Fibroblast of lung (primary cell): ENCODE measurements at regions not wholly inside any gene's neighbourhood (a gene's known extent, or its start where the extent isn't known, plus 50 kb on each side); places are given as distances from the start of the nearest gene placed in this dataset.
"Not testable (repeated sequence)": the region's sequence is repeated elsewhere in the genome, so short reads cannot be mapped to it uniquely, and the experiment has no call there.

Source experiments
- DNase-seq, 2 donors: peaks; one replicate each; pipeline versions ENCODE4 v3.0.0 to v3.0.0-alpha.2; 2010; ENCODE audit warnings: low read depth in 2 of 2
- H2AFZ ChIP-seq: 2 replicates; pipeline ENCODE4 v1.5.1; 2012; ENCODE audit warnings: low read length, control low read depth, inconsistent platforms
- H3K27ac ChIP-seq: 2 replicates; pipeline ENCODE4 v1.5.1; 2011; ENCODE audit warnings: low read length, control low read depth; ENCODE audit not compliant: insufficient read depth
- H3K27me3 ChIP-seq: 2 replicates; pipeline ENCODE4 v1.5.1; 2011; ENCODE audit warnings: mild to moderate bottlenecking, low read length; ENCODE audit not compliant: control insufficient read depth, insufficient read depth
- H3K36me3 ChIP-seq: 2 replicates; pipeline ENCODE4 v1.5.1; 2011; ENCODE audit warnings: low read length; ENCODE audit not compliant: control insufficient read depth, insufficient read depth
- H3K4me1 ChIP-seq: 2 replicates; pipeline ENCODE4 v1.5.1; 2011; ENCODE audit warnings: low read length; ENCODE audit not compliant: control insufficient read depth, insufficient read depth; ENCODE audit errors: extremely low read depth
- H3K4me2 ChIP-seq: 2 replicates; pipeline ENCODE4 v1.5.1; 2011; ENCODE audit warnings: low read length, control low read depth; ENCODE audit not compliant: insufficient read depth; ENCODE audit errors: extremely low read depth
- H3K4me3 ChIP-seq, 4 experiments: fragments of 200-600 bp in 1 of 4; sonication (generic) in 1 of 4; replicated peaks in 1 of 4; 2 replicates each; pipeline ENCODE4 v1.5.1; 2011 to 2016; ENCODE audit warnings: low read length in 4 of 4, low read depth in 3 of 4, mild to moderate bottlenecking in 3 of 4, control low read depth in 2 of 4, inconsistent platforms in 1 of 4, mixed read lengths in 1 of 4; ENCODE audit not compliant: insufficient read depth in 1 of 4; ENCODE audit errors: control extremely low read depth in 1 of 4
- H3K79me2 ChIP-seq: 2 replicates; pipeline ENCODE4 v1.5.1; 2012; ENCODE audit warnings: mild to moderate bottlenecking, low read length, inconsistent platforms; ENCODE audit not compliant: control insufficient read depth, insufficient read depth
- H3K9ac ChIP-seq: 2 replicates; pipeline ENCODE4 v1.5.1; 2011; ENCODE audit warnings: mild to moderate bottlenecking, low read length, control low read depth; ENCODE audit not compliant: insufficient read depth
- H3K9me3 ChIP-seq: 2 replicates; pipeline ENCODE4 v1.5.1; 2012; ENCODE audit warnings: low read depth, low read length; ENCODE audit not compliant: control insufficient read depth, insufficient read depth
- H4K20me1 ChIP-seq: 2 replicates; pipeline ENCODE4 v1.5.1; 2011; ENCODE audit warnings: low read length; ENCODE audit not compliant: control insufficient read depth, insufficient read depth; ENCODE audit errors: extremely low read depth
- TF ChIP-seq, protein P1 (sequence below), 2 donors: IDR thresholded peaks in 1 of 2; conservative IDR thresholded peaks in 1 of 2; 1 replicate in 1 of 2; 2 replicates in 1 of 2; pipeline ENCODE4 v1.5.1; 2011 to 2012; ENCODE audit warnings: low read length in 2 of 2, control low read depth in 1 of 2, inconsistent platforms in 1 of 2, low read depth in 1 of 2, mild to moderate bottlenecking in 1 of 2

GRCh38 chr2:87496036-87497006 is 251.6 kb upstream of the PLGLB2 start:
- not testable (repeated sequence) for H3K27ac ChIP-seq, H2AFZ ChIP-seq, H4K20me1 ChIP-seq, H3K4me2 ChIP-seq, H3K4me3 ChIP-seq, H3K9me3 ChIP-seq, H3K4me1 ChIP-seq, H3K9ac ChIP-seq, H3K27me3 ChIP-seq, H3K36me3 ChIP-seq
- TF ChIP-seq, protein P1, sequence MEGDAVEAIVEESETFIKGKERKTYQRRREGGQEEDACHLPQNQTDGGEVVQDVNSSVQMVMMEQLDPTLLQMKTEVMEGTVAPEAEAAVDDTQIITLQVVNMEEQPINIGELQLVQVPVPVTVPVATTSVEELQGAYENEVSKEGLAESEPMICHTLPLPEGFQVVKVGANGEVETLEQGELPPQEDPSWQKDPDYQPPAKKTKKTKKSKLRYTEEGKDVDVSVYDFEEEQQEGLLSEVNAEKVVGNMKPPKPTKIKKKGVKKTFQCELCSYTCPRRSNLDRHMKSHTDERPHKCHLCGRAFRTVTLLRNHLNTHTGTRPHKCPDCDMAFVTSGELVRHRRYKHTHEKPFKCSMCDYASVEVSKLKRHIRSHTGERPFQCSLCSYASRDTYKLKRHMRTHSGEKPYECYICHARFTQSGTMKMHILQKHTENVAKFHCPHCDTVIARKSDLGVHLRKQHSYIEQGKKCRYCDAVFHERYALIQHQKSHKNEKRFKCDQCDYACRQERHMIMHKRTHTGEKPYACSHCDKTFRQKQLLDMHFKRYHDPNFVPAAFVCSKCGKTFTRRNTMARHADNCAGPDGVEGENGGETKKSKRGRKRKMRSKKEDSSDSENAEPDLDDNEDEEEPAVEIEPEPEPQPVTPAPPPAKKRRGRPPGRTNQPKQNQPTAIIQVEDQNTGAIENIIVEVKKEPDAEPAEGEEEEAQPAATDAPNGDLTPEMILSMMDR (conservative IDR thresholded peaks at IDR 0.05 in 1 of 2, IDR thresholded peaks at IDR 0.05 in 1 of 2; ENCODE audit: low read depth in 1 of 2, low read length in 2 of 2), result peak in 1 of 2 donors; percentile 14
- DNase-seq, result peak; percentile 56 to 81
- H3K79me2 ChIP-seq, result peaks cover 42% of the 10 kb centered on the region

- not testable (repeated sequence) for H4K20me1 ChIP-seq, H3K9ac ChIP-seq, H3K4me3 ChIP-seq, H3K36me3 ChIP-seq, H3K27ac ChIP-seq, H3K4me2 ChIP-seq, H2AFZ ChIP-seq, H3K27me3 ChIP-seq, H3K4me1 ChIP-seq, H3K9me3 ChIP-seq, DNase-seq
- peaks cover 38% of the 10 kb centered on the region for H3K79me2 ChIP-seq
Observed at GRCh38 chr2:87497135-87497534, 250.8 kb upstream of the PLGLB2 start.

DNA sequence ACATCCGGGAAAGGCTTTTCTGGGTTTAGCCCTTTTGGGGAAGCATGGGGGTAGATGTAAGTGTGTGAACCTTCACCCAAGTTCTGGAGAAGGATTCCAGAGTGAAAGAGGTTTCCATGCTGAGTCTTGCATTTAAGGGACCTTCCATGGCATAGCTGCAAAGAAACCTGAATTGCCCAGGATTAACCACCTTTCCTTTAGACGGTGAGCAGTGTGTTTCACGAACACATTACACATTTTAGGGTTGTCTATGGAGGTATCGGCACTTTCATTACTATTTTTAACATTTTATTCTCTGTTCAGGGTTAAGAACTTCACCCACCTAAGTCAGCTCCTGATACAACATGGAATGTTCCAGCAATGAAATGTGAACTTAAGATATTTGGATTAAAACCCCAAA is 250.2 kb upstream of the PLGLB2 start:
- H3K27ac ChIP-seq, H3K4me3 ChIP-seq, H3K9me3 ChIP-seq, H2AFZ ChIP-seq, H3K36me3 ChIP-seq, H3K4me1 ChIP-seq, H3K27me3 ChIP-seq, H3K9ac ChIP-seq, DNase-seq, H4K20me1 ChIP-seq: not testable (repeated sequence)
- peaks cover 35% of the 10 kb centered on the region for H3K79me2 ChIP-seq
- peak overlapping the region; percentile 35 for H3K4me2 ChIP-seq

DNA sequence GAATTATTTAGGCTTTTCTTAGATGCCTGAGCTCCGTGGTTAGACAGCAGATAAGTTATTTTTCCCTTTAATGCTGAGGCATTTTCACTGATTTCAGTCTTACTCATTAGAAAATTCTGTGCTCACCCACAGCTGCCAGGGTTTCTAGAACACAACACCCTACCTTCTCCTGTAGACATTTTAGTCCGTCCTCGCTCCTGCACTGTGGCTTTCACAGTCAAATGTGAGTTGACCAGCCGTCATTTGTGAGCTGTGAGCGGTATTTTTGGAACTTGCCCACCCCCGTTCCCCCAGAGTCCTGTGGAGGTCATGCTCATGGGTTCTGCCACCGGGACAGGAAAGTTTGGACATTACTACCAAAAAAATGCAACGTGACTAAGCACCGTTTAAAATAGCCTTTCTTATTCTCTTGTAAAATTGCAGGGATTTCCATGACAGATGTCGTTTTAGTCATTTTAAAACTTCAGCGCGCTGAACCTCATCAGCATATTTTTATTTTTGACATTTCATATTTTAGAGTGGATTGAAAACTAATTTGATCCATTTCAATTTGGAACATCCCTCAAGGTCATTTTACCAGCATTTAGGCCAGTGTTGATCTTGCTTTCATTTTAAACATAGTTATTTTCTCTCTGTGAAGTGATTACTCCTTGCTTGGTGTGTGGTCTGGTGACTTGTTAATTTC is 249.6 kb upstream of the PLGLB2 start:
- not testable (repeated sequence) for H3K36me3 ChIP-seq
- H3K4me3 ChIP-seq, result peak overlapping the region in 1 of 4 experiments; percentile 17

GRCh38 chr2:87498854-87499238 is 249.0 kb upstream of the PLGLB2 start:
- not testable (repeated sequence) for H3K4me1 ChIP-seq, H3K4me2 ChIP-seq, H3K9me3 ChIP-seq, H3K27me3 ChIP-seq, H3K36me3 ChIP-seq, H3K9ac ChIP-seq, DNase-seq, H4K20me1 ChIP-seq, H3K27ac ChIP-seq, H2AFZ ChIP-seq
- Histone ChIP-seq H3K4me3 (peak overlapping the region in 1 of 4 experiments; percentile 24), H3K79me2 (peaks cover 27% of the 10 kb centered on the region)

More for the DNA sequence above, 249.6 kb upstream of the PLGLB2 start:
- not testable (repeated sequence) for H3K27ac ChIP-seq, H3K9ac ChIP-seq, H3K4me2 ChIP-seq, H4K20me1 ChIP-seq, H3K27me3 ChIP-seq, H2AFZ ChIP-seq, H3K9me3 ChIP-seq, DNase-seq, H3K4me1 ChIP-seq
- peaks cover 31% of the 10 kb centered on the region for H3K79me2 ChIP-seq

DNA sequence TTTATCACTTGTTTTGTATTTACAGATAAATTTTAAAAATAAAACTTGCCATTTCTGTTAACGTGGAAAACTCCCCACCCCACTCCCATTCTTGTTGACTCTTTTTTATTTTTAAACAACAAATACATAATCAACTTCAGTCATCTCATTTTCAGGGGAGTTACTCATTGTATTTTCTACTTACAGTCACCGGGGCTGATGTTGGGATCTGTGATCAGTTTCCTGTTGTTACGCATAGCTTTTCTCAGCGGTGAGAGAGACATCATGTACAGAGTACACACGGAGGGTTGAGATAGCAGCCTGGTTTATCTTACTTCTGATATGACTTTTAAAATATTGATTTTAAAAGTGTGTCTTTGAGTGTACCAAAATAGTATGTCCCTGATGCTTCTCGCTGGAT is 248.0 kb upstream of the PLGLB2 start:
- H3K27ac ChIP-seq, H3K4me2 ChIP-seq, DNase-seq: not testable (repeated sequence)

More for the DNA sequence above, 248.0 kb upstream of the PLGLB2 start:
- H3K79me2 ChIP-seq, result peaks cover 25% of the 10 kb centered on the region
- H2AFZ ChIP-seq, H3K9me3 ChIP-seq, H3K4me1 ChIP-seq, H3K36me3 ChIP-seq, H3K4me3 ChIP-seq, H3K9ac ChIP-seq, H3K27me3 ChIP-seq, H4K20me1 ChIP-seq: not testable (repeated sequence)
